HL-60 (cell line): ENCODE measurements at regions not wholly inside any gene's neighbourhood (a gene's known extent, or its start where the extent isn't known, plus 50 kb on each side); places are given as distances from the start of the nearest gene placed in this dataset.

Source experiments
- POLR2AphosphoS5 ChIP-seq: IDR thresholded peaks from 2 replicates; pipeline ENCODE4 v1.6.1; 2012; ENCODE audit warnings: low read depth
- TF ChIP-seq, protein P1 (sequence below): IDR thresholded peaks from one replicate; pipeline ENCODE4 v1.5.1; 2011; ENCODE audit warnings: low read length, control low read depth, inconsistent platforms; ENCODE audit not compliant: insufficient read depth
- TF ChIP-seq, protein P2 (sequence below): IDR thresholded peaks from 2 replicates; pipeline ENCODE4 v1.6.1; 2012; ENCODE audit warnings: low read depth; ENCODE audit not compliant: insufficient replicate concordance

DNA sequence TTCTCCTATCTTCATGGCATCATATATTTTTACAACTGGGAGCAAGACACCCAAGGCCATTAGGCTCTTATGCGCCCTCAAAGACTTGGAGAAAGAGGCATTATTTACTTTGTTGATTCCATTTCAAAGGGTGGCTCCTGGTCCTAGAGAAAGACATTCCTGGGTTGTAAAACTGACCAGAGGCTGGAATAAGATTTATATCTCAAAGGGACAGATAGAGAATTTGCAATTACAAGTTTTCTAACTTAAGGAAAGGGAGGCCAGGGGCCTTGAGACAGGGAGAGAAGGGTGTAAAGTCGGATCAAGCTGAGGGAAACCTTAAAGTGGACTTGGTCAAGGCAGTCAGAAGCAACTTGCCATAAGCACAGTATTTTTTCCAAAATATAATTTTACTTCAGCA lies 1086.0 kb downstream of the SORCS3 start:
- TF ChIP-seq, protein P1, sequence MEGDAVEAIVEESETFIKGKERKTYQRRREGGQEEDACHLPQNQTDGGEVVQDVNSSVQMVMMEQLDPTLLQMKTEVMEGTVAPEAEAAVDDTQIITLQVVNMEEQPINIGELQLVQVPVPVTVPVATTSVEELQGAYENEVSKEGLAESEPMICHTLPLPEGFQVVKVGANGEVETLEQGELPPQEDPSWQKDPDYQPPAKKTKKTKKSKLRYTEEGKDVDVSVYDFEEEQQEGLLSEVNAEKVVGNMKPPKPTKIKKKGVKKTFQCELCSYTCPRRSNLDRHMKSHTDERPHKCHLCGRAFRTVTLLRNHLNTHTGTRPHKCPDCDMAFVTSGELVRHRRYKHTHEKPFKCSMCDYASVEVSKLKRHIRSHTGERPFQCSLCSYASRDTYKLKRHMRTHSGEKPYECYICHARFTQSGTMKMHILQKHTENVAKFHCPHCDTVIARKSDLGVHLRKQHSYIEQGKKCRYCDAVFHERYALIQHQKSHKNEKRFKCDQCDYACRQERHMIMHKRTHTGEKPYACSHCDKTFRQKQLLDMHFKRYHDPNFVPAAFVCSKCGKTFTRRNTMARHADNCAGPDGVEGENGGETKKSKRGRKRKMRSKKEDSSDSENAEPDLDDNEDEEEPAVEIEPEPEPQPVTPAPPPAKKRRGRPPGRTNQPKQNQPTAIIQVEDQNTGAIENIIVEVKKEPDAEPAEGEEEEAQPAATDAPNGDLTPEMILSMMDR, result no peak
- TF ChIP-seq POLR2AphosphoS5, result no peak
- TF ChIP-seq, protein P2, sequence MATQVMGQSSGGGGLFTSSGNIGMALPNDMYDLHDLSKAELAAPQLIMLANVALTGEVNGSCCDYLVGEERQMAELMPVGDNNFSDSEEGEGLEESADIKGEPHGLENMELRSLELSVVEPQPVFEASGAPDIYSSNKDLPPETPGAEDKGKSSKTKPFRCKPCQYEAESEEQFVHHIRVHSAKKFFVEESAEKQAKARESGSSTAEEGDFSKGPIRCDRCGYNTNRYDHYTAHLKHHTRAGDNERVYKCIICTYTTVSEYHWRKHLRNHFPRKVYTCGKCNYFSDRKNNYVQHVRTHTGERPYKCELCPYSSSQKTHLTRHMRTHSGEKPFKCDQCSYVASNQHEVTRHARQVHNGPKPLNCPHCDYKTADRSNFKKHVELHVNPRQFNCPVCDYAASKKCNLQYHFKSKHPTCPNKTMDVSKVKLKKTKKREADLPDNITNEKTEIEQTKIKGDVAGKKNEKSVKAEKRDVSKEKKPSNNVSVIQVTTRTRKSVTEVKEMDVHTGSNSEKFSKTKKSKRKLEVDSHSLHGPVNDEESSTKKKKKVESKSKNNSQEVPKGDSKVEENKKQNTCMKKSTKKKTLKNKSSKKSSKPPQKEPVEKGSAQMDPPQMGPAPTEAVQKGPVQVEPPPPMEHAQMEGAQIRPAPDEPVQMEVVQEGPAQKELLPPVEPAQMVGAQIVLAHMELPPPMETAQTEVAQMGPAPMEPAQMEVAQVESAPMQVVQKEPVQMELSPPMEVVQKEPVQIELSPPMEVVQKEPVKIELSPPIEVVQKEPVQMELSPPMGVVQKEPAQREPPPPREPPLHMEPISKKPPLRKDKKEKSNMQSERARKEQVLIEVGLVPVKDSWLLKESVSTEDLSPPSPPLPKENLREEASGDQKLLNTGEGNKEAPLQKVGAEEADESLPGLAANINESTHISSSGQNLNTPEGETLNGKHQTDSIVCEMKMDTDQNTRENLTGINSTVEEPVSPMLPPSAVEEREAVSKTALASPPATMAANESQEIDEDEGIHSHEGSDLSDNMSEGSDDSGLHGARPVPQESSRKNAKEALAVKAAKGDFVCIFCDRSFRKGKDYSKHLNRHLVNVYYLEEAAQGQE, result no peak
